A549 (cell line): ENCODE measurements at regions not wholly inside any gene's neighbourhood (a gene's known extent, or its start where the extent isn't known, plus 50 kb on each side); places are given as distances from the start of the nearest gene placed in this dataset.

Source experiments
- ATAC-seq, 2 experiments: fragments of 200-7000 bp in 1 of 2; fragments of >200 bp in 1 of 2; cut with Nextera tagmentation in 1 of 2; cut with Tn5 transposase in 1 of 2; 3 replicates each; pipeline versions ENCODE4 v1.8.0 to v1.9.1; 2018 to 2020; ENCODE audit warnings: mild to moderate bottlenecking in 1 of 2, moderate library complexity in 1 of 2
- CTCF ChIA-PET: fragments of 300-600 bp; sonication (Branson Sonifier 250); formaldehyde crosslinking; extraction: SDS; loops from one replicate; lab custom pipeline; 2021; ENCODE audit warnings: antibody characterized with exemption, inconsistent platforms; lab: Yijun Ruan, JAX
- POLR2A ChIA-PET: fragments of 350-600 bp; formaldehyde crosslinking; extraction: SDS; loops from one replicate; lab custom pipeline; 2021; ENCODE audit warnings: antibody characterized with exemption, inconsistent platforms; lab: Yijun Ruan, JAX
- DNase-seq, 2 experiments: peaks; one replicate each; pipeline versions ENCODE4 v3.0.0 to v3.0.0-alpha.2; 2011 to 2016; ENCODE audit warnings: low read depth in 1 of 2, low spot score in 1 of 2
- FAIRE-seq: peaks from 2 replicates; lab custom pipeline; 2011; peaks lifted over from hg19 to GRCh38; lab: Jason Lieb, UNC
- H3K27ac ChIP-seq, 2 experiments: fragments of >200 bp; sonication (Bioruptor Twin); formaldehyde crosslinking; 3 replicates each; pipeline ENCODE4 v1.5.1; 2016 to 2017
- H3K4me1 ChIP-seq: fragments of >200 bp; sonication (Bioruptor Twin); formaldehyde crosslinking; 3 replicates; pipeline ENCODE4 v1.6.1; 2016
- H3K4me2 ChIP-seq: fragments of >200 bp; sonication (Bioruptor Twin); formaldehyde crosslinking; 3 replicates; pipeline ENCODE4 v1.6.1; 2016
- H3K4me3 ChIP-seq: fragments of >200 bp; sonication (Bioruptor Twin); formaldehyde crosslinking; 3 replicates; pipeline ENCODE4 v1.5.1; 2016
- H3K9me3 ChIP-seq: fragments of >200 bp; sonication (Bioruptor Twin); formaldehyde crosslinking; 3 replicates; pipeline ENCODE4 v1.6.1; 2016
- CBX2 ChIP-seq: fragments of 200-600 bp; sonication (generic); IDR thresholded peaks from 2 replicates; pipeline ENCODE4 v1.6.1; 2016; ENCODE audit warnings: low read depth, mild to moderate bottlenecking, borderline replicate concordance
- EHF ChIP-seq: fragments of 250-450 bp; sonication (Bioruptor Pico); IDR thresholded peaks from 2 replicates; pipeline ENCODE4 v1.5.0; 2020; ENCODE audit warnings: mild to moderate bottlenecking
- EHMT2 ChIP-seq: fragments of 200-600 bp; sonication (generic); IDR thresholded peaks from 2 replicates; pipeline ENCODE4 v1.6.1; 2016; ENCODE audit warnings: antibody characterized with exemption, low read depth, mild to moderate bottlenecking, moderate library complexity
- EP300 ChIP-seq, 2 experiments: fragments of >200 bp; sonication (Bioruptor Twin); formaldehyde crosslinking; IDR thresholded peaks; 2 replicates in 1 of 2; 3 replicates in 1 of 2; pipeline ENCODE4 v1.6.1; 2016 to 2017
- ESRRA ChIP-seq: fragments of 150-350 bp; IDR thresholded peaks from 2 replicates; pipeline ENCODE4 v1.6.1; 2014; ENCODE audit warnings: mild to moderate bottlenecking, low read length, borderline replicate concordance
- FOSB ChIP-seq: fragments of 250-450 bp; sonication (Bioruptor Pico); IDR thresholded peaks from 2 replicates; pipeline ENCODE4 v1.5.0; 2020; ENCODE audit warnings: mild to moderate bottlenecking, moderate library complexity
- GATA3 ChIP-seq: IDR thresholded peaks from 2 replicates; pipeline ENCODE4 v1.6.1; 2012; ENCODE audit warnings: borderline replicate concordance
- HOXB5 ChIP-seq: fragments of 250-450 bp; sonication (Bioruptor Pico); IDR thresholded peaks from 2 replicates; pipeline ENCODE4 v1.5.0; 2020; ENCODE audit warnings: mild to moderate bottlenecking, moderate library complexity
- JUN ChIP-seq, 2 experiments: fragments of >200 bp; sonication (Bioruptor Twin); formaldehyde crosslinking; IDR thresholded peaks; 2 replicates in 1 of 2; 3 replicates in 1 of 2; pipeline ENCODE4 v1.6.1; 2016 to 2017
- JUNB ChIP-seq: fragments of >200 bp; sonication (Bioruptor Twin); formaldehyde crosslinking; IDR thresholded peaks from 2 replicates; pipeline ENCODE4 v1.6.1; 2016
- MAFK ChIP-seq: fragments of 450-650 bp; IDR thresholded peaks from 2 replicates; pipeline ENCODE4 v1.6.1; 2014; ENCODE audit not compliant: partially characterized antibody
- MAZ ChIP-seq: fragments of 150-350 bp; IDR thresholded peaks from 2 replicates; pipeline ENCODE4 v1.6.1; 2014; ENCODE audit warnings: antibody characterized with exemption, low read depth, low read length, borderline replicate concordance
- NFE2L2 ChIP-seq: fragments of 150-350 bp; conservative IDR thresholded peaks from 2 replicates; pipeline ENCODE4 v1.6.1; 2014; ENCODE audit warnings: low read length
- NPAS2 ChIP-seq: fragments of 250-450 bp; sonication (Bioruptor Pico); IDR thresholded peaks from 2 replicates; pipeline ENCODE4 v1.8.0; 2022; ENCODE audit warnings: mild to moderate bottlenecking, moderate library complexity, borderline replicate concordance
- PHF8 ChIP-seq: fragments of 200-600 bp; sonication (generic); IDR thresholded peaks from 2 replicates; pipeline ENCODE4 v1.6.1; 2016; ENCODE audit warnings: low read depth, mild to moderate bottlenecking, antibody characterized with exemption, moderate library complexity, borderline replicate concordance
- POLR2AphosphoS2 ChIP-seq: conservative IDR thresholded peaks from 2 replicates; pipeline ENCODE4 v1.6.1; 2012; ENCODE audit warnings: low read length, improper control_type of control experiment, inconsistent platforms
- RAD21 ChIP-seq, 2 experiments: fragments of >200 bp in 1 of 2; sonication (Bioruptor Twin) in 1 of 2; formaldehyde crosslinking in 1 of 2; IDR thresholded peaks in 1 of 2; conservative IDR thresholded peaks in 1 of 2; 2 replicates in 1 of 2; 3 replicates in 1 of 2; pipeline ENCODE4 v1.6.1; 2012 to 2018; ENCODE audit warnings: inconsistent platforms in 1 of 2
- RCOR1 ChIP-seq: fragments of 150-350 bp; IDR thresholded peaks from 2 replicates; pipeline ENCODE4 v1.6.1; 2014; ENCODE audit warnings: antibody characterized with exemption, low read length, low read depth
- TP53 ChIP-seq: fragments of 250-450 bp; sonication (Bioruptor Pico); IDR thresholded peaks from 2 replicates; pipeline ENCODE4 v1.5.0; 2021; ENCODE audit warnings: mild to moderate bottlenecking, moderate library complexity
- ZNF302 ChIP-seq: fragments of 250-450 bp; sonication (Bioruptor Pico); IDR thresholded peaks from 2 replicates; pipeline ENCODE4 v1.9.0; 2021; ENCODE audit warnings: inconsistent platforms, mild to moderate bottlenecking, moderate library complexity
- WGBS: methylation state at CpG from one replicate; pipeline ENCODE4 v1.1.6; 2017; ENCODE audit errors: missing lambda C conversion rate; 5-methylcytosine and 5-hydroxymethylcytosine counted together
- TF ChIP-seq, protein P1 (sequence below): IDR thresholded peaks from 2 replicates; pipeline ENCODE4 v1.6.1; 2012
- TF ChIP-seq, protein P2 (sequence below): fragments of >200 bp; sonication (Bioruptor Twin); formaldehyde crosslinking; IDR thresholded peaks from 2 replicates; pipeline ENCODE4 v1.6.1; 2016
- TF ChIP-seq, protein P3 (sequence below): IDR thresholded peaks from 2 replicates; pipeline ENCODE4 v1.6.1; 2012
- TF ChIP-seq, protein P4 (sequence below): fragments of 450-650 bp; IDR thresholded peaks from 2 replicates; pipeline ENCODE4 v1.6.1; 2014; ENCODE audit warnings: antibody characterized with exemption
- TF ChIP-seq, protein P5 (sequence below): fragments of 250-450 bp; sonication (Bioruptor Pico); IDR thresholded peaks from 2 replicates; pipeline ENCODE4 v1.5.0; 2020; ENCODE audit warnings: low read depth, mild to moderate bottlenecking, moderate library complexity

DNA sequence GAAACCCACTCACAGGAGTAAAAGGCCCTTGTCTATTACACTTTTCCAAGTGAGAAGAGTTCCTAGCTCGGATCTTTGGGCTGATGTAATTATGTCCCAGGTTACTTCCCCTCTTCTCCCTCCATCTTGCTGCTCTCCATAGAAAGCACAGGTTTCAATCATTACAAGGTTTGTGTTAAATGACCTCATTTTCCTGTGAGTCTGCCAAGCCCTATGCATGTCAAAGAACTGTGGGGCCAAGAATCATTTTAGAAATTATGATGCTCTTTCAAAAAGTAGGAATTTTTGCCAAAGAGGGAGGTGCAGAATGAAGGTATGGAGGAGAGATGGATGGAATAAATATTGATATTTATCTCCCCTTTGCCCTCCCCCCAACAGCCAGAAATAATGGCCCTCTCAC lies 129.3 kb upstream of the TPM1 start:
- no peak for TF ChIP-seq EP300 (IDR thresholded peaks at IDR 0.05)
- TF ChIP-seq, protein P1, sequence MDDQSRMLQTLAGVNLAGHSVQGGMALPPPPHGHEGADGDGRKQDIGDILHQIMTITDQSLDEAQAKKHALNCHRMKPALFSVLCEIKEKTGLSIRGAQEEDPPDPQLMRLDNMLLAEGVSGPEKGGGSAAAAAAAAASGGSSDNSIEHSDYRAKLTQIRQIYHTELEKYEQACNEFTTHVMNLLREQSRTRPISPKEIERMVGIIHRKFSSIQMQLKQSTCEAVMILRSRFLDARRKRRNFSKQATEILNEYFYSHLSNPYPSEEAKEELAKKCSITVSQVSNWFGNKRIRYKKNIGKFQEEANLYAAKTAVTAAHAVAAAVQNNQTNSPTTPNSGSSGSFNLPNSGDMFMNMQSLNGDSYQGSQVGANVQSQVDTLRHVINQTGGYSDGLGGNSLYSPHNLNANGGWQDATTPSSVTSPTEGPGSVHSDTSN, result no peak
- TF ChIP-seq CBX2, result no peak
- TF ChIP-seq EHMT2, result no peak
- no peak for TF ChIP-seq ESRRA
- TF ChIP-seq GATA3, result no peak
- no peak for TF ChIP-seq TP53
- TF ChIP-seq, protein P2, sequence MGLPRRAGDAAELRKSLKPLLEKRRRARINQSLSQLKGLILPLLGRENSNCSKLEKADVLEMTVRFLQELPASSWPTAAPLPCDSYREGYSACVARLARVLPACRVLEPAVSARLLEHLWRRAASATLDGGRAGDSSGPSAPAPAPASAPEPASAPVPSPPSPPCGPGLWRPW, result no peak
- no peak for TF ChIP-seq RAD21 (conservative IDR thresholded peaks at IDR 0.05 in 1 of 2, IDR thresholded peaks at IDR 0.05 in 1 of 2)
- no peak for TF ChIP-seq RCOR1
- TF ChIP-seq, protein P3, sequence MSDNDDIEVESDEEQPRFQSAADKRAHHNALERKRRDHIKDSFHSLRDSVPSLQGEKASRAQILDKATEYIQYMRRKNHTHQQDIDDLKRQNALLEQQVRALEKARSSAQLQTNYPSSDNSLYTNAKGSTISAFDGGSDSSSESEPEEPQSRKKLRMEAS, result no peak
- no peak for TF ChIP-seq JUN (IDR thresholded peaks at IDR 0.05)
- TF ChIP-seq PHF8, result no peak
- Histone ChIP-seq H3K4me1 (peaks cover 12% of the 10 kb centered on the region), H3K4me3 (no peak overlapping the region), H3K9me3 (no peaks in the 10 kb centered on the region), H3K27ac (peak overlapping the region in 1 of 2 experiments; percentile 34; a peak in 2 of 6 replicates), H3K4me2 (no peak overlapping the region)
- DNase-seq (no peak), ATAC-seq (no peak; a peak in 1 of 6 replicates), FAIRE-seq (no peak)
- ChIA-PET CTCF (interaction anchor here (1.0 to 3.5 kb wide), 13 partner anchors 10 to 181 kb away, joined by 3 to 18 read pairs (median 5); no protein-coding TSS in a partner anchor), POLR2A (no interaction called here)
- WGBS, result 39% methylated on average over 1 of the region's 1 CpG

DNA sequence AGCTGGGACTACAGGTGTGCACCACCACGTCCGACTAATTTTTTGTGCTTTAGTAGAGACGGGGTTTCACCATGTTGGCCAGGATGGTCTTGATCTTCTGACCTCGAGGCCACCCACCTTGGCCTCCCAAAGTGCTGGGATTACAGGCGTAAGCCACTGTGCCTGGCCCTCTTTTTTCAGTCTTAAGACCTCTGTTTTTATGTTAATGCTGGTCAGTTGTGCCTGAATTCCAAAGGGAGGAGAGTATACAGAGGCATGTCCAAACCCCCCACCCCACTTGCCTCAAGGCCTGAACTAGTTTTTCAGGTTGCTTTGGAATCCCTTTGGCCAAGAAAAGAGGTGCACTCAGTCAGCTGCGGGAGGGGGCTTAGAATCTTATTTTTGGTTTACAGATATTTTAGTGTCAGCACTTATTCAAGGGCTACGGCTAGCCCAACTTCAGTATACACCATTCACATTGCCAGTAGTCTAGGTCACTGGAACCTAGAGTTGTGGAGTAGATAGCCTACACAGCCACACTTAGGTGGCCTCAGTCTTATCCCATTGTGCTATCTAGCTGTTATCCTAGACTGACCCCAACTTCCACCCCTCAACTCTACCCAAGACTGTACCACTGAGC lies 128.0 kb upstream of the TPM1 start:
- DNase-seq (no peak), FAIRE-seq (no peak), ATAC-seq (no peak)
- TF ChIP-seq MAFK, result peak; percentile 42
- TF ChIP-seq, protein P4, sequence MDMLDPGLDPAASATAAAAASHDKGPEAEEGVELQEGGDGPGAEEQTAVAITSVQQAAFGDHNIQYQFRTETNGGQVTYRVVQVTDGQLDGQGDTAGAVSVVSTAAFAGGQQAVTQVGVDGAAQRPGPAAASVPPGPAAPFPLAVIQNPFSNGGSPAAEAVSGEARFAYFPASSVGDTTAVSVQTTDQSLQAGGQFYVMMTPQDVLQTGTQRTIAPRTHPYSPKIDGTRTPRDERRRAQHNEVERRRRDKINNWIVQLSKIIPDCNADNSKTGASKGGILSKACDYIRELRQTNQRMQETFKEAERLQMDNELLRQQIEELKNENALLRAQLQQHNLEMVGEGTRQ, result no peak
- Histone ChIP-seq H3K4me3 (no peak overlapping the region), H3K9me3 (no peaks in the 10 kb centered on the region), H3K4me2 (no peak overlapping the region), H3K4me1 (peaks cover 12% of the 10 kb centered on the region), H3K27ac (no peak overlapping the region)
- POLR2A ChIA-PET, result no interaction called here
- WGBS, result 85% methylated on average over 7 of the region's 7 CpGs
- CTCF ChIA-PET, result interaction anchor here (0.7 to 3.5 kb wide), 4 partner anchors 9 to 156 kb away, joined by 3 to 17 read pairs (median 6); no protein-coding TSS in a partner anchor

DNA sequence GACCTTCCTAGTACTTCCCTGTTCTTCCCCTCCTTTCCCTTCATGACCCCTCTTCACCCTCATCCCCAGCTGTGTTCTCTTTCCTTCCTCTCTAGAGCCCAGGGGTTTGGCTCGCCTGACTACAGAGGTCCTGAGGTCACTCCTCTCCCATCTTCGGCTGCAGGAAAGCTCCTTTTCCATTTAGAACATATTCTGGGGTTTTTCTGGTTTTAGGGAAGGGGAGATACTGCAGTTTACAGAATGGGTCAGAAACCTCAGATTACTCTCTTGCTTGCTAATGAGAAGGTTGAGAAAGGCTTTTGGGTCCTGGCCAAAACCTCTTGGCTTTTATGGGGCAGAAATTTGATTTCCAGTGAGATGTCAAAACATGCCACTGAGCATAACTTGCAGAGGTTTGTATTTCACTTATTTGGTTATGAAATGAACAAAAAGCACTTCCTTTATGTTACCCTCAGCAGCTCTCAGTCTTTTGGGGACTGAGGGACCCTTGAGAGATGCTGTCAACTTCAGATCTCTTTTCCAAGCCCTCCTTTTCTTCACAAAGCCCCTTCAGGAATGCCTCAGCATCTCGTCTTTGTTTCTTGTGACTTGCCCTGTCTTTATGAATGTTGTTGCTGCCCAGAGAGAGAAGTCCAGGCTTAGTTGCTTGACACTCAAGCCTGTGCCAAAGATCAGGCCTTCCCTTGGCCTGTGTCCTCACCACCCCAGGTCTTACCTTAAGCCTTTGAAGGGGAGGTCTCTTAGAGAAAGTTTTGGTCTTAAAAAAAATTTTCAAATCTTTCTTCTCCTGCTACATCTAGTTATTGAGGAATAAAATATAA lies 121.7 kb upstream of the TPM1 start:
- ChIA-PET POLR2A (no interaction called here), CTCF (interaction anchor here (0.7 kb wide), 1 partner anchor 127 kb away, joined by 3 read pairs; no protein-coding TSS in a partner anchor)
- DNase-seq (no peak), FAIRE-seq (no peak), ATAC-seq (peak in 1 of 2 experiments; percentile 37; a peak in 3 of 6 replicates)
- Histone ChIP-seq H3K4me1 (peaks cover 9% of the 10 kb centered on the region; the same call in 2 of the 3 replicates), H3K9me3 (no peaks in the 10 kb centered on the region), H3K27ac (peak overlapping the region; percentile 18 to 64; a peak in 3 of 6 replicates), H3K4me3 (no peak overlapping the region), H3K4me2 (no peak overlapping the region)
- TF ChIP-seq RCOR1 (no peak), MAZ (no peak), EHMT2 (no peak), POLR2AphosphoS2 (no peak), ZNF302 (CRISPR knock-in tag) (no peak), GATA3 (no peak), FOSB (CRISPR knock-in tag) (no peak), EHF (CRISPR knock-in tag) (no peak), ESRRA (no peak), HOXB5 (no peak), NPAS2 (CRISPR knock-in tag) (no peak), JUNB (no peak), TP53 (no peak), NFE2L2 (no peak), PHF8 (no peak)
- TF ChIP-seq, protein P5, sequence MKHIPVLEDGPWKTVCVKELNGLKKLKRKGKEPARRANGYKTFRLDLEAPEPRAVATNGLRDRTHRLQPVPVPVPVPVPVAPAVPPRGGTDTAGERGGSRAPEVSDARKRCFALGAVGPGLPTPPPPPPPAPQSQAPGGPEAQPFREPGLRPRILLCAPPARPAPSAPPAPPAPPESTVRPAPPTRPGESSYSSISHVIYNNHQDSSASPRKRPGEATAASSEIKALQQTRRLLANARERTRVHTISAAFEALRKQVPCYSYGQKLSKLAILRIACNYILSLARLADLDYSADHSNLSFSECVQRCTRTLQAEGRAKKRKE (CRISPR knock-in tag), result no peak
- TF ChIP-seq, protein P1, result no peak
- TF ChIP-seq, protein P2, result no peak
- WGBS, result 80% methylated on average over 3 of the region's 3 CpGs
